Activated CD8-positive, alpha-beta memory T cell treated with anti-CD3 and anti-CD28 coated beads for 48 hours (primary cell): ENCODE measurements at regions not wholly inside any gene's neighbourhood (a gene's known extent, or its start where the extent isn't known, plus 50 kb on each side); places are given as distances from the start of the nearest gene placed in this dataset.
"Not testable (repeated sequence)": the region's sequence is repeated elsewhere in the genome, so short reads cannot be mapped to it uniquely, and the experiment has no call there.

ENCODE experiments used
- DNase-seq, 3 experiments: peaks; one replicate each; pipeline ENCODE4 v3.0.0-alpha.2; 2020; ENCODE audit warnings: low read depth in 2 of 3, low spot score in 2 of 3

- no peak for DNase-seq
Measured at GRCh38 chr4:100907465-100908454, 389.9 kb upstream of the EMCN start.

GRCh38 chr4:100906973-100907372 is 389.2 kb upstream of the EMCN start:
- DNase-seq, result no peak

- not testable (repeated sequence) for DNase-seq
Measured at GRCh38 chr4:100900945-100901344, 383.1 kb upstream of the EMCN start.

GRCh38 chr4:100900134-100900533 is 382.3 kb upstream of the EMCN start:
- DNase-seq, result no peak

- DNase-seq, result no peak
Measured at GRCh38 chr4:100898844-100899243, 381.0 kb upstream of the EMCN start.

GRCh38 chr4:100895556-100896197 is 377.9 kb upstream of the EMCN start:
- DNase-seq, result no peak

- DNase-seq, result no peak
Measured at GRCh38 chr4:100894339-100894870, 376.6 kb upstream of the EMCN start.

GRCh38 chr4:100891808-100892207 is 374.0 kb upstream of the EMCN start:
- DNase-seq, result no peak

GRCh38 chr4:100889898-100890297 is 372.1 kb upstream of the EMCN start:
- no peak for DNase-seq

GRCh38 chr4:100889401-100889800 is 371.6 kb upstream of the EMCN start:
- no peak for DNase-seq

- no peak for DNase-seq
Measured at GRCh38 chr4:100882661-100883060, 364.8 kb upstream of the EMCN start.

- DNase-seq, result no peak
Measured at GRCh38 chr4:100881283-100881682, 363.5 kb upstream of the EMCN start.

GRCh38 chr4:100880011-100880410 is 362.2 kb upstream of the EMCN start:
- no peak for DNase-seq

GRCh38 chr4:100879471-100879870 is 361.6 kb upstream of the EMCN start:
- no peak for DNase-seq

GRCh38 chr4:100876546-100876945 is 358.7 kb upstream of the EMCN start:
- no peak for DNase-seq

GRCh38 chr4:100875296-100876068 is 357.7 kb upstream of the EMCN start:
- DNase-seq, result no peak

GRCh38 chr4:100872811-100873210 is 355.0 kb upstream of the EMCN start:
- DNase-seq, result no peak

GRCh38 chr4:100870940-100871772 is 353.3 kb upstream of the EMCN start:
- DNase-seq, result no peak

- DNase-seq, result no peak
Measured at GRCh38 chr4:100869276-100869675, 351.5 kb upstream of the EMCN start.

GRCh38 chr4:100868281-100868680 is 350.5 kb upstream of the EMCN start:
- not testable (repeated sequence) for DNase-seq
